GM18870 (cell line): ENCODE measurements at regions not wholly inside any gene's neighbourhood (a gene's known extent, or its start where the extent isn't known, plus 50 kb on each side); places are given as distances from the start of the nearest gene placed in this dataset.

Experiments used
- ATAC-seq: cut with Tn5 transposase; IDR thresholded peaks from one replicate; pipeline ENCODE4 v1.9.1; 2021; ENCODE audit warnings: moderate library complexity; ENCODE audit not compliant: unreplicated experiment

- no peak for ATAC-seq
These were observed 543.7 kb downstream of the EFNB2 start for GRCh38 chr13:105991622-105992277.

- no peak for ATAC-seq
These were observed 544.3 kb downstream of the EFNB2 start for GRCh38 chr13:105991131-105991530.

GRCh38 chr13:105990256-105990958 lies 545.1 kb downstream of the EFNB2 start:
- ATAC-seq, result no peak

- no peak for ATAC-seq
These were observed 550.8 kb downstream of the EFNB2 start for GRCh38 chr13:105984646-105985045.

GRCh38 chr13:105984236-105984635 lies 551.2 kb downstream of the EFNB2 start:
- ATAC-seq, result no peak

GRCh38 chr13:105982219-105982930 lies 553.1 kb downstream of the EFNB2 start:
- no peak for ATAC-seq

- no peak for ATAC-seq
These were observed 556.1 kb downstream of the EFNB2 start for GRCh38 chr13:105979131-105980011.

GRCh38 chr13:105974380-105974779 lies 561.1 kb downstream of the EFNB2 start:
- ATAC-seq, result no peak

- no peak for ATAC-seq
These were observed 562.5 kb downstream of the EFNB2 start for GRCh38 chr13:105972811-105973590.

- no peak for ATAC-seq
These were observed 563.1 kb downstream of the EFNB2 start for GRCh38 chr13:105972306-105972721.

- no peak for ATAC-seq
These were observed 563.7 kb downstream of the EFNB2 start for GRCh38 chr13:105971738-105972137.

- no peak for ATAC-seq
These were observed 564.1 kb downstream of the EFNB2 start for GRCh38 chr13:105971312-105971711.

GRCh38 chr13:105969761-105970160 lies 565.7 kb downstream of the EFNB2 start:
- ATAC-seq, result no peak

GRCh38 chr13:105965910-105966309 lies 569.6 kb downstream of the EFNB2 start:
- ATAC-seq, result no peak

- ATAC-seq, result no peak
These were observed 573.4 kb downstream of the EFNB2 start for GRCh38 chr13:105962080-105962479.

- no peak for ATAC-seq
These were observed 574.0 kb downstream of the EFNB2 start for GRCh38 chr13:105961438-105961837.

GRCh38 chr13:105960326-105960725 lies 575.1 kb downstream of the EFNB2 start:
- no peak for ATAC-seq

- ATAC-seq, result no peak
These were observed 575.6 kb downstream of the EFNB2 start for GRCh38 chr13:105959876-105960275.

GRCh38 chr13:105957769-105958438 lies 577.6 kb downstream of the EFNB2 start:
- no peak for ATAC-seq

GRCh38 chr13:105956921-105957320 lies 578.5 kb downstream of the EFNB2 start:
- ATAC-seq, result no peak
